ENCODE measurements at regions not wholly inside any gene's neighbourhood (a gene's known extent, or its start where the extent isn't known, plus 50 kb on each side); places are given as distances from the start of the nearest gene placed in this dataset.

GRCh38 chr2:207332480-207333212 lies 166.9 kb upstream of the KLF7 start:
- peak overlapping the region; percentile 0; the same call in 1 of the 2 replicates for H3K9ac ChIP-seq (ENCODE audit: low read length)
- no peaks in the 10 kb centered on the region for H3K79me2 ChIP-seq (ENCODE audit: low read length)
- H3K4me1 ChIP-seq (ENCODE audit: low read length) = peaks cover 67% of the 10 kb centered on the region
- peak overlapping the region; percentile 28 for H3K27ac ChIP-seq (ENCODE audit: low read length)
- no peaks in the 10 kb centered on the region for H3K36me3 ChIP-seq (replicated peaks; ENCODE audit: low read depth, low read length)
- no peak for TF ChIP-seq EZH2phosphoT487 (IDR thresholded peaks at IDR 0.05; ENCODE audit: low read depth)
- TF ChIP-seq, protein P1, sequence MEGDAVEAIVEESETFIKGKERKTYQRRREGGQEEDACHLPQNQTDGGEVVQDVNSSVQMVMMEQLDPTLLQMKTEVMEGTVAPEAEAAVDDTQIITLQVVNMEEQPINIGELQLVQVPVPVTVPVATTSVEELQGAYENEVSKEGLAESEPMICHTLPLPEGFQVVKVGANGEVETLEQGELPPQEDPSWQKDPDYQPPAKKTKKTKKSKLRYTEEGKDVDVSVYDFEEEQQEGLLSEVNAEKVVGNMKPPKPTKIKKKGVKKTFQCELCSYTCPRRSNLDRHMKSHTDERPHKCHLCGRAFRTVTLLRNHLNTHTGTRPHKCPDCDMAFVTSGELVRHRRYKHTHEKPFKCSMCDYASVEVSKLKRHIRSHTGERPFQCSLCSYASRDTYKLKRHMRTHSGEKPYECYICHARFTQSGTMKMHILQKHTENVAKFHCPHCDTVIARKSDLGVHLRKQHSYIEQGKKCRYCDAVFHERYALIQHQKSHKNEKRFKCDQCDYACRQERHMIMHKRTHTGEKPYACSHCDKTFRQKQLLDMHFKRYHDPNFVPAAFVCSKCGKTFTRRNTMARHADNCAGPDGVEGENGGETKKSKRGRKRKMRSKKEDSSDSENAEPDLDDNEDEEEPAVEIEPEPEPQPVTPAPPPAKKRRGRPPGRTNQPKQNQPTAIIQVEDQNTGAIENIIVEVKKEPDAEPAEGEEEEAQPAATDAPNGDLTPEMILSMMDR (IDR thresholded peaks at IDR 0.05; ENCODE audit: low read depth, low read length) = no peak
- H3K27me3 ChIP-seq (ENCODE audit: low read depth, low read length) = no peaks in the 10 kb centered on the region
- H3K4me2 ChIP-seq (ENCODE audit: low read length) = peak overlapping the region; percentile 43
- H2AFZ ChIP-seq (ENCODE audit: low read depth, low read length) = peak overlapping the region; percentile 27
- peak overlapping the region; percentile 28 for H3K4me3 ChIP-seq (ENCODE audit: low read length)
- H3K9me3 ChIP-seq (ENCODE audit: insufficient read depth, low read length) = no peaks in the 10 kb centered on the region
- no peaks in the 10 kb centered on the region for H4K20me1 ChIP-seq (ENCODE audit: insufficient read depth, low read length)

DNA sequence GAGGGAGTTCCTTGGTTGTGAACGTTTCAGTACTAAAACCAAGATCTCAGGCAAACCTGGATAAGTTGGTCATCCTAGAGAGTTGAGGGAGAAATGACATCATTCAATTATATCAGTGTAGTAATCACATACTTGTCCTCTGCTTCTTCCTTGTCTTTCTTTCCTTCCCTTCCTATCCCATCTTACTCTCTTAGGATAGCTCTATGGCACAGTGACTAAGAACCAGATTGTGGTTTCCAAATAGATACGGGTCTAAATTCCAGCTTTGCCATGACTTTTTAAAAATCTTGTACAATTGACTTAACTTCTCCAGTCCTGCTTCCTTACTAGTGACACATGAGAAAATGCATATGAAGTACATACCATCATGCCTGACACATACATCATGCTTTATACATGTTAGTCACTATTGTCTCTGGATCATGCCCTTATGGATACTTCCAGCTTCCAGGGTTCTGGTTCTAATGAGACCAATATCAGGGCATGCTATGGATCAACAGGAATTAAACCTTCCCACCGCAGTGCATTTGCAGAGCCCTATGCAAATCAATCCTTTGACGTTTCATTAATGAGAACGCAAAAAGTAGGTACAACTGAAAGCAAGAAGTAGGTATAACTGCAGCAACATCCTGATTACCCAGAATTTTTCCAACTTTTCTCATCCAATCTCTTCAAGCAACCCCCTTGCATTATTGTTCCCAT lies 168.0 kb upstream of the KLF7 start:
- H3K36me3 ChIP-seq (replicated peaks; ENCODE audit: low read depth, low read length) = no peaks in the 10 kb centered on the region
- H3K79me2 ChIP-seq (ENCODE audit: low read length) = no peaks in the 10 kb centered on the region
- H4K20me1 ChIP-seq (ENCODE audit: insufficient read depth, low read length) = no peaks in the 10 kb centered on the region
- no peak overlapping the region for H2AFZ ChIP-seq (ENCODE audit: low read depth, low read length)
- peaks cover 58% of the 10 kb centered on the region for H3K4me1 ChIP-seq (ENCODE audit: low read length)
- peak overlapping the region; percentile 56 for H3K4me2 ChIP-seq (ENCODE audit: low read length)
- H3K9me3 ChIP-seq (ENCODE audit: insufficient read depth, low read length) = no peaks in the 10 kb centered on the region
- no peaks in the 10 kb centered on the region for H3K27me3 ChIP-seq (ENCODE audit: low read depth, low read length)
- no peak overlapping the region for H3K27ac ChIP-seq (ENCODE audit: low read length)
- peak overlapping the region; percentile 30 for H3K4me3 ChIP-seq (ENCODE audit: low read length)
- no peak overlapping the region for H3K9ac ChIP-seq (ENCODE audit: low read length)
- TF ChIP-seq, protein P1 (IDR thresholded peaks at IDR 0.05; ENCODE audit: low read depth, low read length) = no peak
- no peak for TF ChIP-seq EZH2phosphoT487 (IDR thresholded peaks at IDR 0.05; ENCODE audit: low read depth)

DNA sequence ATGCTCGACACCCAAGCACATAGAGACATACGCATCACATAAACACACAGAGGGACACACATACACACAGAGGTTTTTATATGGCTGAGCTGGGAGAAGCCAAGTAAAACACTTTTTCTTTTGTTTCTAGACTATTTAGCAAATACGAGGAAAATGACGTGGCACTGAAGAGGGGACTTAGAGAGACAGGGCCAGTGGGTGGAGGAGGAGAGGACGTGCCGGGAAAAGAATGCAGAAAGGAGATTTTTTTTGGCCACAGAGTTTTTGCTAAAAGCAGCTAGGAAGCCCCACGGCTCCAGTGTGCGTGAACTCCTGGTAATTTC lies 168.5 kb upstream of the KLF7 start:
- H3K4me3 ChIP-seq (ENCODE audit: low read length) = peak overlapping the region; percentile 30
- no peaks in the 10 kb centered on the region for H3K36me3 ChIP-seq (replicated peaks; ENCODE audit: low read depth, low read length)
- H3K27ac ChIP-seq (ENCODE audit: low read length) = no peak overlapping the region
- no peak overlapping the region; the same call in 1 of the 2 replicates for H3K9ac ChIP-seq (ENCODE audit: low read length)
- H3K4me1 ChIP-seq (ENCODE audit: low read length) = peaks cover 52% of the 10 kb centered on the region
- no peaks in the 10 kb centered on the region for H3K9me3 ChIP-seq (ENCODE audit: insufficient read depth, low read length)
- no peak overlapping the region for H2AFZ ChIP-seq (ENCODE audit: low read depth, low read length)
- TF ChIP-seq, protein P1 (IDR thresholded peaks at IDR 0.05; ENCODE audit: low read depth, low read length) = no peak
- no peak for TF ChIP-seq EZH2phosphoT487 (IDR thresholded peaks at IDR 0.05; ENCODE audit: low read depth)
- H3K4me2 ChIP-seq (ENCODE audit: low read length) = peak overlapping the region; percentile 56
- no peaks in the 10 kb centered on the region for H4K20me1 ChIP-seq (ENCODE audit: insufficient read depth, low read length)
- no peaks in the 10 kb centered on the region for H3K79me2 ChIP-seq (ENCODE audit: low read length)
- H3K27me3 ChIP-seq (ENCODE audit: low read depth, low read length) = no peaks in the 10 kb centered on the region

DNA sequence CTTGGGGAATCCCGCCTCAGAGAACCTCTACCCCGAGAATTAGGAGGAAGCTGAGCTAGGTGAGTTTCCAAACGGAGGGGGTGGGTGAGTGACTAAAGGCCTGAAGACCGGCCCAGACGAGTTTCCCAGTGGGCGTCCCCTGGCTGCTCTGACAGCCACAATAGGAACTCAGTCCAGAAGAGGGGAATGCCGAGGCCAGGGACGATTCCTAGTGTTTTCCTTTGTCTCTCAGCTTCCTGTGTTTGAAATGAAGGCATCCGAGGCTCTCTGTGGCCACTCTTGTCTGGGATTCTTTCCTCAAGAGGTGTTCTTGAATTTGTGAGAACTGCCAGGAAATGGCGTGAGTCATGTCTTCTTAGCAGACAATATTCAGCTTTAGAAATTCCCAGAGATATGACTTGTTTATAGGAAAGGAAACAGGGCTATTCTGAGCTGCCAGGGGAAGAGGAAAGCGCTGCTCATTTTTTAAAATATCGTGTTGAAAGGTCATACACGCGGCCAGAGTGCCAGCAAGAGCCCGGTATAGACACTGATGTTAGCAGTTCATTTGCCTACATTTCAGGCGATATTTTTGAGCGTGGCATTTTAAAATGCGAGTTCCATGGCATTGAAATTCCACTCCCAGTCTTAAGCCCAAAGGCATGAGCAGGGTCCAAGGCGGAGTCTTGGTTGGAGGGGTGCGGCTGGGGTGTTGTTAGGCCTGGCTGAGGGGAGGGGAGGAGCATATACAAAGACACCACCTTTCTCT lies 169.1 kb upstream of the KLF7 start:
- no peaks in the 10 kb centered on the region for H3K27me3 ChIP-seq (ENCODE audit: low read depth, low read length)
- no peak overlapping the region for H2AFZ ChIP-seq (ENCODE audit: low read depth, low read length)
- peaks cover 47% of the 10 kb centered on the region for H3K4me1 ChIP-seq (ENCODE audit: low read length)
- no peaks in the 10 kb centered on the region for H3K36me3 ChIP-seq (replicated peaks; ENCODE audit: low read depth, low read length)
- H3K4me2 ChIP-seq (ENCODE audit: low read length) = peak overlapping the region; percentile 56
- peak overlapping the region; percentile 30 for H3K4me3 ChIP-seq (ENCODE audit: low read length)
- no peaks in the 10 kb centered on the region for H4K20me1 ChIP-seq (ENCODE audit: insufficient read depth, low read length)
- H3K9me3 ChIP-seq (ENCODE audit: insufficient read depth, low read length) = no peaks in the 10 kb centered on the region
- H3K79me2 ChIP-seq (ENCODE audit: low read length) = no peaks in the 10 kb centered on the region
- H3K27ac ChIP-seq (ENCODE audit: low read length) = no peak overlapping the region
- TF ChIP-seq, protein P1 (IDR thresholded peaks at IDR 0.05; ENCODE audit: low read depth, low read length) = no peak
- no peak for TF ChIP-seq EZH2phosphoT487 (IDR thresholded peaks at IDR 0.05; ENCODE audit: low read depth)
- H3K9ac ChIP-seq (ENCODE audit: low read length) = no peak overlapping the region; the same call in 1 of the 2 replicates

Measured in OCI-LY3 (cell line).